GM23248 (cell line): ENCODE measurements at regions not wholly inside any gene's neighbourhood (a gene's known extent, or its start where the extent isn't known, plus 50 kb on each side); places are given as distances from the start of the nearest gene placed in this dataset.

Source experiments
- EZH2 ChIP-seq: fragments of 200-600 bp; sonication (generic); IDR thresholded peaks from 2 replicates; pipeline ENCODE4 v1.6.1; 2018; ENCODE audit warnings: antibody characterized with exemption, mild to moderate bottlenecking; ENCODE audit not compliant: insufficient read depth, poor library complexity, severe bottlenecking
- EZH2phosphoT487 ChIP-seq: fragments of 200-600 bp; sonication (generic); IDR thresholded peaks from 2 replicates; pipeline ENCODE4 v1.6.1; 2018; ENCODE audit warnings: antibody characterized with exemption, moderate library complexity, mild to moderate bottlenecking, low read depth; ENCODE audit not compliant: insufficient read depth

DNA sequence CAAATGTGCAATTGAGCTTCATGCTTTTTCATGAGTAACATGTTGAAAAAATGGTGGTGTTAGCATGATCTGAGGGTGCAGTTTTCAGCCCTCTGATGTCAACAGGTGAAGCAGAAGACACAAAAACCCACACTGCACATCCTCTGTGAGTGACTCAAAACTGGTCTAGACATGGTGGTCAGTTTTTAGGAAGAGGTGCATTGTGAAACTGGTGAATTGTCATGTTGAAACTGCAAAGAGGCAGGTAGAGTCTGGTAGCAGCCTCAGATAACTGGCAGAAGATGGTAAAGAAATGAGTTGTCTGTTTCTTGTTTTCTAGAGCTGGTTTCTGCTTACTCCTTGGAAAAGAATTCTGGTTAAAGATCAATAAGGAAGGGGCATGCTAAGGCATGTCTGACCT is 97.3 kb upstream of the HMCN1 start:
- TF ChIP-seq EZH2 (no peak), EZH2phosphoT487 (no peak)
